Lower leg skin (tissue), 3 donors: ENCODE measurements at regions not wholly inside any gene's neighbourhood (a gene's known extent, or its start where the extent isn't known, plus 50 kb on each side); places are given as distances from the start of the nearest gene placed in this dataset.

ENCODE experiments used
- POLR2A ChIP-seq, 2 donors: fragments of 450-650 bp; IDR thresholded peaks; one replicate each; pipeline ENCODE4 v1.6.1; 2016 to 2017; ENCODE audit warnings: antibody characterized with exemption in 2 of 2, mild to moderate bottlenecking in 1 of 2, moderate library complexity in 1 of 2
- TF ChIP-seq, protein P1 (sequence below), 3 donors: fragments of 450-650 bp; IDR thresholded peaks; one replicate each; pipeline ENCODE4 v1.5.1; 2016; ENCODE audit warnings: antibody characterized with exemption in 3 of 3, mild to moderate bottlenecking in 3 of 3, moderate library complexity in 2 of 3

DNA sequence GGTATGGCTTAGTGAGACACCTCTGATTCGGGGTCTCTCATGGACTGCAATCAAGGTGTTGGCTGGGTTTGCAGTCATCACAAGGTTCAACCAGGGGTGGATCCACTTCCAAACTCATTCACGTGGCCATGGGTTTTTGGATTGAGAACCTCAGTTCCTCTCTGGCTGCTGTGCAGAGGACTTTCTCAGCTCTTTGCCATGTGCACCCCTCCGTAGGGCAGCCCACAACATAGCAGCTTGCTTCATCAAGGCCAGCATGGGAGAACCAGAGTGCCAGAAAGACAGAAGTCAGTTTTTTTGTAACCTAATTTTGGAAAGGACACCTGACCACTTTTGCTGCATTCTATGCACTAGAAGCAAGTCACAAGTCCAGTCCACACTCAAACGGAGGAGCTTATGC lies 154.9 kb downstream of the PJA1 start:
- TF ChIP-seq, protein P1, sequence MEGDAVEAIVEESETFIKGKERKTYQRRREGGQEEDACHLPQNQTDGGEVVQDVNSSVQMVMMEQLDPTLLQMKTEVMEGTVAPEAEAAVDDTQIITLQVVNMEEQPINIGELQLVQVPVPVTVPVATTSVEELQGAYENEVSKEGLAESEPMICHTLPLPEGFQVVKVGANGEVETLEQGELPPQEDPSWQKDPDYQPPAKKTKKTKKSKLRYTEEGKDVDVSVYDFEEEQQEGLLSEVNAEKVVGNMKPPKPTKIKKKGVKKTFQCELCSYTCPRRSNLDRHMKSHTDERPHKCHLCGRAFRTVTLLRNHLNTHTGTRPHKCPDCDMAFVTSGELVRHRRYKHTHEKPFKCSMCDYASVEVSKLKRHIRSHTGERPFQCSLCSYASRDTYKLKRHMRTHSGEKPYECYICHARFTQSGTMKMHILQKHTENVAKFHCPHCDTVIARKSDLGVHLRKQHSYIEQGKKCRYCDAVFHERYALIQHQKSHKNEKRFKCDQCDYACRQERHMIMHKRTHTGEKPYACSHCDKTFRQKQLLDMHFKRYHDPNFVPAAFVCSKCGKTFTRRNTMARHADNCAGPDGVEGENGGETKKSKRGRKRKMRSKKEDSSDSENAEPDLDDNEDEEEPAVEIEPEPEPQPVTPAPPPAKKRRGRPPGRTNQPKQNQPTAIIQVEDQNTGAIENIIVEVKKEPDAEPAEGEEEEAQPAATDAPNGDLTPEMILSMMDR (IDR thresholded peaks at IDR 0.05): no peak
- no peak for TF ChIP-seq POLR2A (IDR thresholded peaks at IDR 0.05)
